GM19328 (cell line): ENCODE measurements at regions not wholly inside any gene's neighbourhood (a gene's known extent, or its start where the extent isn't known, plus 50 kb on each side); places are given as distances from the start of the nearest gene placed in this dataset.
"Not testable (repeated sequence)": the region's sequence is repeated elsewhere in the genome, so short reads cannot be mapped to it uniquely, and the experiment has no call there.

ENCODE experiments used
- ATAC-seq: cut with Tn5 transposase; IDR thresholded peaks from one replicate; pipeline ENCODE4 v1.9.1; 2021; ENCODE audit warnings: mild to moderate bottlenecking, moderate library complexity; ENCODE audit not compliant: unreplicated experiment

DNA sequence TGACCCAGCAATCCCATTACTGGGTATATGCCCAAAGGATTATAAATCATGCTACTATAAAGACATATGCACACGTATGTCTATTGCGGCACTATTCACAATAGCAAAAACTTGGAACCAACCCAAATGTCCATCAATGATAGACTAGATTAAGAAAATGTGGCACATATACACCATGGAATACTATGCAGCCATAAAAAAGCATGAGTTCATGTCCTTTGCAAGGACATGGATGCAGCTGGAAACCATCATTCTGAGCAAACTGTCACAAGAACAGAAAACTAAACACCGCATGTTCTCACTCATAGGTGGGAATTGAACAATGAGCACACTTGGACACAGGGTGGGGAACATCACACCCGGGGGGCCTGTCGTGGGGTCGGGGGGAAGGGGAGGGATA is 80.1 kb upstream of the TMEM170B start:
- not testable (repeated sequence) for ATAC-seq

GRCh38 chr6:11452106-11452505 is 85.4 kb upstream of the TMEM170B start:
- not testable (repeated sequence) for ATAC-seq

GRCh38 chr6:11450037-11450436 is 87.5 kb upstream of the TMEM170B start:
- ATAC-seq: no peak

GRCh38 chr6:11449408-11449807 is 88.1 kb upstream of the TMEM170B start:
- ATAC-seq: no peak

DNA sequence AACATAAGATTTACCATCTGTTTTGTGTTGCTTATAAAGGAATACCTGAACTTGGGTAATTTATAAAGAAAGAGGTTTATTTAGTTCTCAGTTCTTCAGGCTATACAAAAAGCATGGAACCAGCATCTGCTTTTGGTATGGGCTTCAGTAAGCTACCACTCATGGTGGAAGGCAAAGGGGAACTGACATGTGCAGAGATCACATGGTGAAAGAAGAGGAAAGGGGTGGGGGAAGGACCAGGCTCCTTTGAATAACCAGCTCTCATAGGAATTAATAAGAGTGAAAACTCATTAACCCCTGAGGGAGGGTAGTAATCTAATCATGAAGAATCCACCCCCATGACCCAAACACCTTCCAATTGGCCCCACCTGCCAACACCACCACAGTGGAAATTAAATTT is 89.5 kb upstream of the TMEM170B start:
- ATAC-seq: no peak

- ATAC-seq: no peak
Observed at GRCh38 chr6:11447265-11447664, 90.3 kb upstream of the TMEM170B start.

- ATAC-seq: no peak
Observed at GRCh38 chr6:11445146-11445545, 92.4 kb upstream of the TMEM170B start.

GRCh38 chr6:11443125-11443524 is 94.4 kb upstream of the TMEM170B start:
- not testable (repeated sequence) for ATAC-seq

- no peak for ATAC-seq
Observed at GRCh38 chr6:11442495-11442894, 95.1 kb upstream of the TMEM170B start.

GRCh38 chr6:11439876-11440275 is 97.7 kb upstream of the TMEM170B start:
- no peak for ATAC-seq

- ATAC-seq: no peak
Observed at GRCh38 chr6:11439017-11439420, 98.5 kb upstream of the TMEM170B start.

- no peak for ATAC-seq
Observed at GRCh38 chr6:11437824-11438459, 99.6 kb upstream of the TMEM170B start.

DNA sequence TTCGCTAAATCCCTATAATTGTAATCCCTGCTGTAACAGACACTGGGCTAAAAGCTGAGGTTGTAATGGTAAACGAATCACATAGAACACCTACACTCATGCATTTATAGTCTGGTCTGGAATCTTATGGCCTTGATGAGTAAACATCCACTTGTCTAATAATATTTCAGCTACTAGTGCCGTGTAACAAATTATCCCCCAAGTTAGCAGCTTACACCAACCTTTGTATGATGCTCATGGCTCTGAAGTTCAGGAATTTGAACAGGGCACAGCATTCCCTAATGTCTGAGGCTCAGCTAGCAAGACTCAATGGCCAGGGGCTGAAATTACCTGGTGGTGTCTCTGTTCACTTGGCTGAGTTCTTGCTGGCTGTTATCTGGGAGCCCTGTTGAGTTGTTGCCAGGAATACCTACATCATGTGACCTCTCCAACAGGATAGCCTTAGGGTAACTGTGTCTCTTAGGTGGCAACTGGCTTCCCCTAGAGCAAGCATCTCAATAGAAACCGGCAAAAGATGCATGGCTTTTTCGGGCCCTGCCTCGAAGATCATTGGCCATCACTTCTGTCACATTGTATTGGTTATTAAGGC is 100.9 kb upstream of the TMEM170B start:
- ATAC-seq: no peak

DNA sequence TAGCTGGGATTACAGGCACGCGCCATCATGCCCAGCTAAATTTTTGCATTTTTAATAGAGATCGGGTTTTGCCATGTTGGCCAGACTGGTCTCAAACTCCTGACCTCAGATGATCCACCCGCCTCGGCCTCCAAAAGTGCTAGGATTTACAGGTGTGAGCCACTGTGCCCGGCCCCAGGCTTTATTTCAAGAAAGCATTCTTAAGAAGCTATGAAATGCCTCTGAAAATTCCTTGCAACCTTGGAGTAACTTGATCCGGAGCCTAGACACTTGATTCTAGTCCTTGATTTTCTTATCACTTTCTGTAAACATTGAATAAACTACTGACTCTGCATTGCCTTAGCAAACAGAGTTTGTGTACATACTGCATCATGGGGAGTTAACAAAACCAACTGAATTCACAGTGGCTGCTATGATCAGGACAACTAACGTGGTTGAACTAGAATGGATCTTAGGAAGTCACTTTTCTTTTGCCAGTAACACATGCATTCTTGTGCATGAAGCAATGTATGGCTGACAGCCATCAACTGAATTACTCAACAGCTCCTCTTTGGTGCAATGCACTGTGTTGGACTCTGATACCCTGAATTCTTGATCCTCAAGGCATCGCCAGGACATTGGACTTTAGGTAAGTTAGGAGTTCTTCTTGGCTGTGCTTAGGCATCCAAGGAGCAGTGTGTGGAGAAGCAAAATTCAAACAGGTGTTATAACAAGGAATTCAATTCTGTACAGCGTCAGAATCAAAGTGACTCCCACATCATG is 102.8 kb upstream of the TMEM170B start:
- no peak for ATAC-seq

- ATAC-seq: no peak
Observed at GRCh38 chr6:11433860-11434259, 103.7 kb upstream of the TMEM170B start.

DNA sequence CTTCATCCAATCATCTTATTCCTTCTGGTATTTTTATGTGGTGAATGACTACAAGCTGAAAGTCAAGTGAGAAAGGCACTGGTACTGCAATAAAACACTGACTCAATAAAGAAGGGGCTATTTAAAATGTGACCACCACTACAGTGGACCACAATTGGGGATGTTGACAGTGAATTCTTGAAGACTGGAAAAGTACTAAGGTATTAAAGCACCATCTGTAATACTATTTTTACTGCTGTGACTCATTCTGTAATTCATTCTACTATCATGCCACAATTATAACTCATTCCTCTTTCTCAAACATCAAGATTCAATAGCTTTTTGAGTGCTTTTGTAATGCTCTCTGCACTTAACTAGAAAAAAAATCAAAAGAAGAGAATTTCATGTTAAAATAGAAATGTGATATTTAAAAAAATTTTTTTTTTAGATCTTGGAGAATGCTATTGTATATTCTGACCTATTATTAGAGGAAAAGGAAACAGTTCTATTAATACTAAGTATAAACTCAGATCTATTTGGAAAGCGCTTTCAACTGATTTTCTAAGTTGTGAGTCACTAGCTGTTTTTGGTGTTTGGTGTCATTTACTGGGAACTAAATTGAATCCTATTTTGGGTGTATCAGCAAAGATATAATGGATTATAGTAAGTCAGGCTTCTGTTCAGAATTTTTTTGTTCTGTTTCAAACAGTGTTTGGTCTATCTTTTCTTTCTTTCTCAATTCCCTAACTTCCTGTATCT is 104.7 kb upstream of the TMEM170B start:
- no peak for ATAC-seq

- no peak for ATAC-seq
Observed at GRCh38 chr6:11432091-11432490, 105.5 kb upstream of the TMEM170B start.

- no peak for ATAC-seq
Observed at GRCh38 chr6:11431455-11431937, 106.1 kb upstream of the TMEM170B start.

- ATAC-seq: no peak
Observed at GRCh38 chr6:11430036-11430435, 107.5 kb upstream of the TMEM170B start.

GRCh38 chr6:11429577-11429976 is 108.0 kb upstream of the TMEM170B start:
- ATAC-seq: no peak

DNA sequence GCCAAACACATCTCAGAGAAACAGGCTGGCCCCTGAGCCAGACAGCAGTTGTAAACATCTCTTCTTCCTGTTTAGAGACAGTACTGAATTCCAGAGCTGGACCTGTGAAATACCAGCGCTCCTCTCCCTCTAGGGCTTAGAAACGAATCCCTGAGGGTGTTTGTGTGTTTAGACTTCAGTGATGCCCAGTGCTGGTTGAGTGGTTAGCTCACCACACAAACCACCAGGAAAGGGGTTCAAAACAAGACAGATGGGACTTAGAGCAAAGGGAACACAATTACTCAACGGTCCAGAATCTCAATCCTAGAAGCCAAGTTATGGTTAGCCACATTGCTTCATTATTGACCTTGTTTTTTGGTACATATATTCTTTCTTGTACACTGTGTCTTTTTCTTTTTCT is 108.7 kb upstream of the TMEM170B start:
- no peak for ATAC-seq
